ENCODE measurements at regions not wholly inside any gene's neighbourhood (a gene's known extent, or its start where the extent isn't known, plus 50 kb on each side); places are given as distances from the start of the nearest gene placed in this dataset.
"Not testable (repeated sequence)": the region's sequence is repeated elsewhere in the genome, so short reads cannot be mapped to it uniquely, and the experiment has no call there.

DNA sequence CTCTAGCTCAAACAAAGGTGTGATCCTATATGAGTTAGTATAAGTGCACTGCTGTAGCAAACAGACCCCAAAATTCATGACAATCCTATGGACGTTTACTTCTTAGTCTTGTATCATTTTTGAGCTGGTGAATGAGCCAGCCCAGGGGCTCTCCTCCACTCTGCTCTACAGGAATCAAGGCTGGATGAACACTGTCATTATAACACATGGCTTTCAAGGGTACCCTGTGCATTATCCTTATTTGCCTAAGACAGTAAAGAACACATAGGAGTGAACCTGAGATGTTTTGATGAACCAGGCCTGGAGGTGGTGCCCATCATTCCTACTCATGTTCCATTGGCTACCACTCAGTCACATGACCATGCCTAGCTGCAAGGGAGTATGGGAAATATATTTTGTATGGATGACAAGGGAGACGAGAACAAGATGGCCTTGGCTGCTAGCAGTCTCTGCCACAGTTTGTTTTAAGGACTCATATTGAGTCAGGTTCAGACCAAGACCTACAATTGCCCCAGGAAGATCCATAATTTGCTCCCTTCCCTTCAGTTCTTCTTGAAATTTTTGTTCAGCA is 107.4 kb upstream of the HES1 start:
- H3K4me3 ChIP-seq (ENCODE audit: low read length), result no peak overlapping the region
- no peaks in the 10 kb centered on the region for H3K36me3 ChIP-seq (ENCODE audit: insufficient read depth, low read depth, low read length)
- H3K27ac ChIP-seq (ENCODE audit: low read length), result no peak overlapping the region
- H3K27me3 ChIP-seq (ENCODE audit: insufficient read depth, low read length), result peaks cover 4% of the 10 kb centered on the region
- no peaks in the 10 kb centered on the region for H3K9me3 ChIP-seq (ENCODE audit: insufficient read depth, low read depth, low read length)
- peaks cover 7% of the 10 kb centered on the region; the same call in 1 of the 2 replicates for H3K4me1 ChIP-seq (ENCODE audit: insufficient read depth, low read length)
- H3K9ac ChIP-seq (ENCODE audit: low read depth, low read length), result no peak overlapping the region

DNA sequence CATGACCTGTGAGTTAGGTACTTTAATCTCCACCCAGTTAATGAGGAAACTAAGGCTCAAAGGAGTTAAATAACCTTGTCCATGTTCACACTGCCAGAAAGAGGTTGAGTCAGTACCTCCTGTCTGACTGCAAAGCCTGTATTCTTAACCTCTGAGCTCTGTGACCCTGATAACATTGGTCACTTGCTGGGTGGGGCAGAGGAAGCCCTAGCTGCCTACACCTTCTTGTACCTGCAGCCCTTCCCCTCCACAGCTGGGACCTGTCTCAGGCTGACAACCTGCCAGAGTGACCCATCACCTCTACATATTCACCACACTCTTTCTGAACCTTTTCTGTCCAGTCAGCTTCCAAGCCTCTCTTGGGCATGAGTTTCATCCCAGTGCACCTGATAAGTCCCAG is 106.1 kb upstream of the HES1 start:
- Histone ChIP-seq H3K9ac (ENCODE audit: low read depth, low read length) (no peak overlapping the region), H3K27ac (ENCODE audit: low read length) (no peak overlapping the region), H3K9me3 (ENCODE audit: insufficient read depth, low read depth, low read length) (no peaks in the 10 kb centered on the region), H3K4me1 (ENCODE audit: insufficient read depth, low read length) (peaks cover 7% of the 10 kb centered on the region; the same call in 1 of the 2 replicates), H3K36me3 (ENCODE audit: insufficient read depth, low read depth, low read length) (no peaks in the 10 kb centered on the region), H3K27me3 (ENCODE audit: insufficient read depth, low read length) (peaks cover 4% of the 10 kb centered on the region), H3K4me3 (ENCODE audit: low read length) (no peak overlapping the region)

DNA sequence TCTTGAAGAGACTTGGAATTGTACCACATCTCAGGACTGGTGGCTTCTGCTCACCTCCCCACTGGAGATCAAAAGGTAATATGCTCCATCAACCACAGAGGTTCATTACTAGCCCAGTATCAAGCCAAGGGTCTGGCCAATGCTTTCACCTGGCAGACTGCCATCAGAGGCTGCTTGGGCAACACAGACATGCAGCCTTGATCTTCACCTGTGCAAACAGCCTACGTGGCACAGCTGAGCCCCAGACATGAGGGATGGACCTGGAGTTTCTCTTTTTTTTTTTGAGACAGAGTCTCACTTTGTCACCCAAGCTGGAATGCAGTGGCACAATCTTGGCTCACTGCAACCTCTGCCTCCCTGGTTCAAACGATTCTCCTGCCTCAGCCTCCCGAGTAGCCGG is 105.6 kb upstream of the HES1 start:
- H3K4me3 ChIP-seq (ENCODE audit: low read length), result no peak overlapping the region
- no peak overlapping the region for H3K27ac ChIP-seq (ENCODE audit: low read length)
- no peaks in the 10 kb centered on the region for H3K36me3 ChIP-seq (ENCODE audit: insufficient read depth, low read depth, low read length)
- H3K4me1 ChIP-seq (ENCODE audit: insufficient read depth, low read length), result peaks cover 7% of the 10 kb centered on the region; the same call in 1 of the 2 replicates
- peaks cover 4% of the 10 kb centered on the region for H3K27me3 ChIP-seq (ENCODE audit: insufficient read depth, low read length)
- no peak overlapping the region for H3K9ac ChIP-seq (ENCODE audit: low read depth, low read length)
- H3K9me3 ChIP-seq (ENCODE audit: insufficient read depth, low read depth, low read length), result no peaks in the 10 kb centered on the region

DNA sequence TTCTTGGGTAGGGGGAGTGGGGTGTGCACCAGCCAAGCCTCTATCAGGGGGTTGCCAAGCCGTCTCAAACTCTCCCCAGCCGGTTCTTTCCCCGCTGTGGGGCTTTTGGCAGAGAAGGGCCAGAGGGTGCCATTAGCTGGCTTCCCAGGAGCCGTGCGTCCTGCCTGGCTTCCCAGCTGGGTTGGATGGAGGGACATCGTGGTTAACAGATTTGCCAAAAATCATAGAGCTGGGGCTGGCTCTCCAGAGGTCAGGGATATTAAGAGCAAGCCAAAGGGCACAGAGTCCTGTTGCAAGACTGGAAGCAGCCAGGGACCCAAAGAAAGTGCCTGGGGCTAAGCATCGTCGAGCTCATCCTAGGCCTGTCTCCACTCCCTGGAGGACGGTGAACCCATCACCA is 104.6 kb upstream of the HES1 start:
- Histone ChIP-seq H3K9me3 (ENCODE audit: insufficient read depth, low read depth, low read length) (no peaks in the 10 kb centered on the region), H3K9ac (ENCODE audit: low read depth, low read length) (no peak overlapping the region)

DNA sequence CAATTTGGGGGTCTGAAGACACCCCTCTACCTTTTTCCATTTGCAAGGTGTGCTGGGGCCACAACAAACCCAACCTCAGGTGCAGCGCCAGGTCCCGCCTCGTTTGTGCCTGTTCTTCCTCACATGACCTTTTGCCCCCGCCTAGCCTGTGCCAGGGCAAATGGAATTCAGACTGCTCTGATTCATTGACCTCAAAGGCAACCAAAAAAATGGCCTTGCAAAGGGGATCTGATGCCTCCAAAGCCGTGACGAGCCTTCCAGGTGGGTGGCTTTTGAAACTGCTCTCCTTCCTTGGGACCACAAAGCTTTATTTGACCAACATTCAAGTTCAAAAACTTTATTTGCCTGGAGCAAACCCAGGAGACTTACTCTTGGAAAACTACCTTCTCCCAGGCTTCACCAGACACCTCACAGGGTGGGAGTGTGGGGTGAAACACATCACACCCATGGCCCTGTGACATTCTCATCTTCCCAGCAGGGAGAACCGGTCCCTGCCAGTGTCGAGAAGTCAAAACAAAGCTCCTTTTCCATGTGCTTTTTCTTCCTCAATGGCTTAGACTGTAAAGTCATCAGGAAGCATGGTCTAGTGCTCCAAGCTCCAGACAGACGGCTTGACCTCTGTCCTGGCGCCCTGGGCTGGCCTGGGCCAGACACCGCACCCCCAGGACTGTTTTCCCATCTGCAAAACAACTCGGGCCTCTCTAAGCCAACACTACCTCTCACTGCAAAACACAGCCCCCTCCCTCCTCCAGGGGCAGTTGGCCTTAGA is 103.9 kb upstream of the HES1 start:
- Histone ChIP-seq H3K9ac (ENCODE audit: low read depth, low read length) (no peak overlapping the region), H3K9me3 (ENCODE audit: insufficient read depth, low read depth, low read length) (no peaks in the 10 kb centered on the region), H3K27me3 (ENCODE audit: insufficient read depth, low read length) (peaks cover 4% of the 10 kb centered on the region), H3K27ac (ENCODE audit: low read length) (no peak overlapping the region), H3K36me3 (ENCODE audit: insufficient read depth, low read depth, low read length) (no peaks in the 10 kb centered on the region), H3K4me1 (ENCODE audit: insufficient read depth, low read length) (peaks cover 7% of the 10 kb centered on the region; the same call in 1 of the 2 replicates), H3K4me3 (ENCODE audit: low read length) (no peak overlapping the region)

More for the DNA sequence above, 104.6 kb upstream of the HES1 start:
- H3K4me1 ChIP-seq (ENCODE audit: insufficient read depth, low read length), result peaks cover 7% of the 10 kb centered on the region; the same call in 1 of the 2 replicates
- no peak overlapping the region for H3K4me3 ChIP-seq (ENCODE audit: low read length)
- H3K36me3 ChIP-seq (ENCODE audit: insufficient read depth, low read depth, low read length), result no peaks in the 10 kb centered on the region
- H3K27ac ChIP-seq (ENCODE audit: low read length), result no peak overlapping the region
- H3K27me3 ChIP-seq (ENCODE audit: insufficient read depth, low read length), result peaks cover 4% of the 10 kb centered on the region

DNA sequence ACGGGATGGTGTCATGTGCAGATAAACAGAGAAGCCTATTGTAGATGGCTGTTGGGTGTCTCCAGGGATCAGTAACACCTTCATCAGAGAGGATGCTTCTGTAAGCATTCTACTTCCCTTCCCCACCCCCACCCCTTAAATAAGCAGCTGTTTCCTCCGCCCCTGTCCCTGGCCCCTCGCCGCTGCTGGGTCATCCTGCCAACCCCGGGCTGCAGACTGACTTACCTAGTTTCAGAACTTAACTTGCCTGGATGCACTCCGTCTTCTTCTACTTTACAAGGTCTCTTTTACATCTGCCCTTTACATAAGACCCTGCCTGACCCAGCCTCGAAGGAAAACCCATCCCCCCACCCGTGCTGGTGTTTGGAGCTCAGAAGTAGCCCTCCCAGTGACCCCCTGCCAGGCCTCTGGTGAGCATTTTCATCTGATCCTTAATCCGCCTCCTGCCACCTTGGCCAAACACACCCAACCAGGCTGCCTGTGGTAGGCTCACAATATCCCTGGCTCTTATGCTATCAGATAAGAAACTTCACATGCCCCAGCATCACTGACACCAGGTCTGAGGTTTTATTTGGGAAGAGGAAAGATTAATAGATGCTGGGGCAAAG is 103.0 kb upstream of the HES1 start:
- Histone ChIP-seq H3K4me3 (ENCODE audit: low read length) (no peak overlapping the region), H3K36me3 (ENCODE audit: insufficient read depth, low read depth, low read length) (no peaks in the 10 kb centered on the region), H3K27ac (ENCODE audit: low read length) (no peak overlapping the region), H3K9ac (ENCODE audit: low read depth, low read length) (no peak overlapping the region), H3K9me3 (ENCODE audit: insufficient read depth, low read depth, low read length) (no peaks in the 10 kb centered on the region), H3K27me3 (ENCODE audit: insufficient read depth, low read length) (peaks cover 4% of the 10 kb centered on the region), H3K4me1 (ENCODE audit: insufficient read depth, low read length) (peaks cover 7% of the 10 kb centered on the region; the same call in 1 of the 2 replicates)

DNA sequence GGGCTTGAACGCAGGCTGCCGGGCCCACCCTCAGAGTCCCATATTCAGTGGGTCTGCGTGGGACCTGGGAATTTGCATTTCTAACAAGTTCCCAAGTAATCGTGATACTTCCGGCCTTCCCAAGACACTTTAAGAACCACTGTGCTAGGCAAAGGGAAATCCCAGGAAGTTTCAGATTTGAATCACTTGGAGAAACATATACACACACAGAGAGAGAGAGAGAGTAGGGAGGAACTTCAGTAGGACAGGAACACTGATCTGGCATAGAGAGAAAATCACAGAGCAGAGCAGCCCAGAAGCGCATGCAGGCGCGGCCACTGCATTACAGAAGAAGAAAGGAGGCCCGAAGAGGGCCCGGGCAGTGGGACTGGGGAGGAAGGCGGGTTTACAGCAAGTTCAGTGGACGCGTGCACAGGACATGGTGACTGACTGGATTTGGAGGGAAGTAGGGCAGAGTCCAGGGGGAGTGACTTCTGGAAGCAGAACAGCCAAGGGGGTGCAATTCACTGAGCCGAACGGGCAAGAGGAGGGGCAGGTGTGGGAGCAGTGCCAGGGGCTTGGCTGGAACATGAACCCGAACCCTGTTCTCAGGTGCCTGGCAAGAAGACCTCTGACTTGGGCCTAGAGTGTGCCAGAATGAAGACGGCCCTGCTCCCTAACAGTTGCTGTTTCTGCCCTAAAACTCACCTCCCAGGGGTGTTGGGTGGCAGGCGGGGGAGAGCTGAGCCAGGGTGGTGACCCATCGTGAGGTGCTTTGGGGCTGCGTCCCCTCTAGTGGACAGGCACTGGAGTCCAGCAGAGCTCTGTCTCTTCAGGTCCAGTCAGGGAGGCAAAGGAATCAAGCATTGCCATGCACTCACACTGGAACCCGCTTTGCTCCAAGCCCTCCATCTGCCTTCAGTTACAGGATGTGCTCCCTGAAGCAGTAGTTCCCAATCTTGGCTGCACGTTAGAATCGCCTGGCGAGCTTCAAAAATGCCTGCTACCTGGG is 101.3 kb upstream of the HES1 start:
- Histone ChIP-seq H3K4me1 (ENCODE audit: insufficient read depth, low read length) (peaks cover 7% of the 10 kb centered on the region; the same call in 1 of the 2 replicates), H3K9ac (ENCODE audit: low read depth, low read length) (no peak overlapping the region), H3K36me3 (ENCODE audit: insufficient read depth, low read depth, low read length) (no peaks in the 10 kb centered on the region), H3K9me3 (ENCODE audit: insufficient read depth, low read depth, low read length) (no peaks in the 10 kb centered on the region), H3K27me3 (ENCODE audit: insufficient read depth, low read length) (peaks cover 4% of the 10 kb centered on the region), H3K27ac (ENCODE audit: low read length) (no peak overlapping the region), H3K4me3 (ENCODE audit: low read length) (no peak overlapping the region)

DNA sequence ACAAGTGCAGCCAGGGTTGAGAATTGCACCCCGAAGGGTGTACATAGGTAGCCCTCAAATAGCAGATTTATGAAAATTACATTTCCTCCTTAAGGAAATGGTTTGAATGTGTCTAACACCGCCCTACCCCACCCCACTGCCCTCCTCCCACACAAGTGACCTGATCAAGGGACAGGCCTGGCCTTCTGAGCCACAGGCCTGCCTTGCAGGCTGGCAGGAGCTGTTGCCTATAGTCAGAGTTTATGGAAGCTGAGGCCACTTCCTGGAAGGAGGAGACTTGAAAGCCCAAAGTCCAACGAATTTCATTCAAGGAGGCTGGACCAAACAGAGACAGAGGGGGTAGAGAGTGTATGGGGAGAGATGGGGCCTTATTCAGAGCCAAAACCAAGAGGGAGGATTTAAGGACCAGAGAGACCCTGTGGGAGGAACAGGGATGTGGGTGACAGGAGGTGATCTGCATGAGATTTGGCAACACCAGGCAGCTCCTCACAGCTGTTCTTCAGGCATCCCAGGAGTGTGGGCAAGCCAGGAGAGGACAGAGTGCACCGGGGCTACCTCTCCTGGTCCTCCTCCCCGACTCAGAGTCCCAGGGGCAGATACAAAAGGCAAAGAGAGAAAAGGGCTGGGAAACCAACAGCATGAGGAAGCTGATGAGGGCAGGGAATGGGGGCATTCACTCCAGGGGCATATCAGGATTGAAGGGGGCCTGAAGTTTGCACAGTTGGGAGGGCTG is 100.4 kb upstream of the HES1 start:
- peaks cover 7% of the 10 kb centered on the region; the same call in 1 of the 2 replicates for H3K4me1 ChIP-seq (ENCODE audit: insufficient read depth, low read length)
- no peaks in the 10 kb centered on the region for H3K9me3 ChIP-seq (ENCODE audit: insufficient read depth, low read depth, low read length)
- no peak overlapping the region for H3K4me3 ChIP-seq (ENCODE audit: low read length)
- no peaks in the 10 kb centered on the region; the same call in none of the 2 replicates for H3K27me3 ChIP-seq (ENCODE audit: insufficient read depth, low read length)
- H3K9ac ChIP-seq (ENCODE audit: low read depth, low read length), result no peak overlapping the region
- H3K27ac ChIP-seq (ENCODE audit: low read length), result no peak overlapping the region
- H3K36me3 ChIP-seq (ENCODE audit: insufficient read depth, low read depth, low read length), result no peaks in the 10 kb centered on the region

DNA sequence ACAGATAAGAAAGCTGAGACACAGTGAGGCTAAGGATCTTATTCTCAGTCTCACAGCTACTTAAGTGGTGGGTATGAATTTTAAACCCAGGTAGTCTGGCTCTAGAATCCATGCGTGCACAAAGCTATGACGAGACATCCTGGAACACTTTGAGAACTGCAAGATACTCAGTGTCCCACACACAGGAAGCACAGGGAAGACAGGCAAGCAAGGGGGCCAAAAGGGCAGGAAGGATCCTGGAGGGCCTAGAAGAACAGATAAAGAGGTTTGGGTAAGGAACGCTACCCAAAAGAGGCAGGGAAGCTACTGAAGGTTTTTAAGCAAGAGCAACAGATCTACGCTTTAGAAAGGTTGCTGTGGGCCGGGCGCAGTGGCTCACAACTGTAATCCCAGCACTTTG is 99.1 kb upstream of the HES1 start:
- Histone ChIP-seq H3K27me3 (ENCODE audit: insufficient read depth, low read length) (no peaks in the 10 kb centered on the region; the same call in none of the 2 replicates), H3K9me3 (ENCODE audit: insufficient read depth, low read depth, low read length) (no peaks in the 10 kb centered on the region), H3K27ac (ENCODE audit: low read length) (no peak overlapping the region), H3K36me3 (ENCODE audit: insufficient read depth, low read depth, low read length) (no peaks in the 10 kb centered on the region), H3K9ac (ENCODE audit: low read depth, low read length) (no peak overlapping the region), H3K4me1 (ENCODE audit: insufficient read depth, low read length) (peaks cover 7% of the 10 kb centered on the region; the same call in 1 of the 2 replicates), H3K4me3 (ENCODE audit: low read length) (no peak overlapping the region)

DNA sequence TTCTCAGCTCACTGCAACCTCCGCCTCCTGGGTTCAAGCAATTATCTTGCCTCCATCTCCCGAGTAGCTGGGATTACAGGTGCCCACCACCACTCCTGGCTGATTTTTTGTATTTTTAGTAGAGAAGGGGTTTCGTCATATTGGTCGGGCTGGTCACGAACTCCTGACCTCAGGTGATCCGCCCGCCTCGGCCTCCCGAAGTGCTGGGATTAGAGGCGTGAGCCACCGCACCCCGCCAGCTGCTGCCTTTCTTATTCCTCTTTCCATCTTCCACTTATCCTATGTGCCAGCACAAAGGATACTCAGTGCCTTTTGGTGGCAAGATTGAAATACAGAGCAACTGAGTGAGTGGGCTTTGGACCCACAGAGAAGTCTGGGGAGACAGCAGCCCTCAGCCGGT is 97.6 kb upstream of the HES1 start:
- H3K27me3 ChIP-seq (ENCODE audit: insufficient read depth, low read length); H3K36me3 ChIP-seq (ENCODE audit: insufficient read depth, low read depth, low read length); H3K4me1 ChIP-seq (ENCODE audit: insufficient read depth, low read length): not testable (repeated sequence)

More for the DNA sequence above, 97.6 kb upstream of the HES1 start:
- H3K9me3 ChIP-seq (ENCODE audit: insufficient read depth, low read depth, low read length); H3K4me3 ChIP-seq (ENCODE audit: low read length); H3K9ac ChIP-seq (ENCODE audit: low read depth, low read length); H3K27ac ChIP-seq (ENCODE audit: low read length): not testable (repeated sequence)
